Spinal cord (tissue), 9 donors: ENCODE measurements at regions not wholly inside any gene's neighbourhood (a gene's known extent, or its start where the extent isn't known, plus 50 kb on each side); places are given as distances from the start of the nearest gene placed in this dataset.

Experiments
- DNase-seq, 6 donors: peaks; one replicate each; pipeline versions ENCODE4 v3.0.0 to v3.0.0-alpha.2; 2013 to 2015; ENCODE audit warnings: low spot score in 6 of 6, low read depth in 4 of 6
- H3K27ac ChIP-seq: one replicate; pipeline ENCODE4 v1.5.1; 2013; ENCODE audit warnings: low read depth, low read length, control low read depth
- H3K27me3 ChIP-seq: one replicate; pipeline ENCODE4 v1.6.1; 2013; ENCODE audit warnings: low read length; ENCODE audit not compliant: control insufficient read depth, insufficient read depth
- H3K36me3 ChIP-seq: one replicate; pipeline ENCODE4 v1.6.1; 2013; ENCODE audit warnings: low read length; ENCODE audit not compliant: control insufficient read depth, insufficient read depth
- H3K4me1 ChIP-seq: one replicate; pipeline ENCODE4 v1.6.1; 2013; ENCODE audit warnings: low read length; ENCODE audit not compliant: control insufficient read depth, insufficient read depth
- H3K4me3 ChIP-seq: one replicate; pipeline ENCODE4 v1.5.1; 2013; ENCODE audit warnings: low read depth, low read length, control low read depth
- H3K9me3 ChIP-seq: one replicate; pipeline ENCODE4 v1.6.1; 2013; ENCODE audit warnings: low read length; ENCODE audit not compliant: control insufficient read depth, insufficient read depth
- WGBS: methylation state at CpG from one replicate; pipeline ENCODE4 v1.1.5; 2013; ENCODE audit warnings: missing lambda C conversion rate; ENCODE audit not compliant: insufficient coverage; 5-methylcytosine and 5-hydroxymethylcytosine counted together
- donor health status: healthy.

- WGBS = 92% methylated on average over 11 of the region's 11 CpGs
- no peak for DNase-seq
- Histone ChIP-seq H3K4me1 (peaks cover 23% of the 10 kb centered on the region), H3K9me3 (peaks cover 2% of the 10 kb centered on the region), H3K27me3 (no peaks in the 10 kb centered on the region), H3K4me3 (no peak overlapping the region), H3K36me3 (no peaks in the 10 kb centered on the region), H3K27ac (no peak overlapping the region)
Measured at GRCh38 chr1:5651473-5651872, 340.8 kb downstream of the NPHP4 start.

- DNase-seq = no peak
- H3K27me3 ChIP-seq = no peaks in the 10 kb centered on the region
- H3K27ac ChIP-seq = no peak overlapping the region
- H3K9me3 ChIP-seq = peaks cover 2% of the 10 kb centered on the region
- H3K4me1 ChIP-seq = peaks cover 23% of the 10 kb centered on the region
- 92% methylated on average over 13 of the region's 13 CpGs for WGBS
- no peak overlapping the region for H3K4me3 ChIP-seq
- no peaks in the 10 kb centered on the region for H3K36me3 ChIP-seq
Measured at GRCh38 chr1:5651027-5651410, 341.2 kb downstream of the NPHP4 start.

GRCh38 chr1:5650283-5651026 lies 341.8 kb downstream of the NPHP4 start:
- Histone ChIP-seq H3K27ac (no peak overlapping the region), H3K4me1 (peaks cover 23% of the 10 kb centered on the region), H3K4me3 (no peak overlapping the region), H3K9me3 (peaks cover 2% of the 10 kb centered on the region), H3K36me3 (no peaks in the 10 kb centered on the region), H3K27me3 (no peaks in the 10 kb centered on the region)
- DNase-seq = peak in 1 of 6 donors; percentile 76
- 88% methylated on average over 15 of the region's 22 CpGs for WGBS

GRCh38 chr1:5649795-5650194 lies 342.4 kb downstream of the NPHP4 start:
- 82% methylated on average over 5 of the region's 5 CpGs for WGBS
- Histone ChIP-seq H3K9me3 (no peaks in the 10 kb centered on the region), H3K4me3 (no peak overlapping the region), H3K4me1 (peaks cover 23% of the 10 kb centered on the region), H3K27ac (no peak overlapping the region), H3K36me3 (no peaks in the 10 kb centered on the region), H3K27me3 (no peaks in the 10 kb centered on the region)
- DNase-seq = no peak

- no peaks in the 10 kb centered on the region for H3K9me3 ChIP-seq
- H3K4me3 ChIP-seq = no peak overlapping the region
- 97% methylated on average over 3 of the region's 4 CpGs for WGBS
- H3K27ac ChIP-seq = no peak overlapping the region
- H3K4me1 ChIP-seq = peaks cover 23% of the 10 kb centered on the region
- no peak for DNase-seq
- H3K36me3 ChIP-seq = no peaks in the 10 kb centered on the region
- no peaks in the 10 kb centered on the region for H3K27me3 ChIP-seq
Measured at GRCh38 chr1:5649166-5649551, 343.1 kb downstream of the NPHP4 start.

- Histone ChIP-seq H3K4me3 (no peak overlapping the region), H3K9me3 (no peaks in the 10 kb centered on the region), H3K27ac (no peak overlapping the region), H3K4me1 (peaks cover 23% of the 10 kb centered on the region), H3K36me3 (no peaks in the 10 kb centered on the region), H3K27me3 (no peaks in the 10 kb centered on the region)
- no peak for DNase-seq
- WGBS = 80% methylated on average over 5 of the region's 10 CpGs
Measured at GRCh38 chr1:5648410-5649165, 343.6 kb downstream of the NPHP4 start.

- no peaks in the 10 kb centered on the region for H3K27me3 ChIP-seq
- WGBS = 77% methylated on average over 7 of the region's 7 CpGs
- H3K36me3 ChIP-seq = no peaks in the 10 kb centered on the region
- DNase-seq = no peak
- no peaks in the 10 kb centered on the region for H3K9me3 ChIP-seq
- peaks cover 13% of the 10 kb centered on the region for H3K4me1 ChIP-seq
- H3K27ac ChIP-seq = no peak overlapping the region
- no peak overlapping the region for H3K4me3 ChIP-seq
Measured at GRCh38 chr1:5647234-5647633, 345.0 kb downstream of the NPHP4 start.

- no peak overlapping the region for H3K4me3 ChIP-seq
- H3K36me3 ChIP-seq = no peaks in the 10 kb centered on the region
- H3K27ac ChIP-seq = no peak overlapping the region
- DNase-seq = no peak
- H3K9me3 ChIP-seq = no peaks in the 10 kb centered on the region
- H3K27me3 ChIP-seq = no peaks in the 10 kb centered on the region
- H3K4me1 ChIP-seq = peaks cover 8% of the 10 kb centered on the region
- 71% methylated on average over 7 of the region's 7 CpGs for WGBS
Measured at GRCh38 chr1:5646486-5647149, 345.6 kb downstream of the NPHP4 start.

- H3K27me3 ChIP-seq = no peaks in the 10 kb centered on the region
Measured at GRCh38 chr1:5645929-5646328, 346.3 kb downstream of the NPHP4 start.

GRCh38 chr1:5645135-5645399 lies 347.2 kb downstream of the NPHP4 start:
- no peak for DNase-seq
- no peaks in the 10 kb centered on the region for H3K9me3 ChIP-seq
- H3K27me3 ChIP-seq = no peaks in the 10 kb centered on the region
- H3K27ac ChIP-seq = no peak overlapping the region
- H3K4me3 ChIP-seq = no peak overlapping the region
- peaks cover 4% of the 10 kb centered on the region for H3K4me1 ChIP-seq
- 76% methylated on average over 5 of the region's 5 CpGs for WGBS
- H3K36me3 ChIP-seq = no peaks in the 10 kb centered on the region

More at GRCh38 chr1:5645929-5646328, 346.3 kb downstream of the NPHP4 start:
- Histone ChIP-seq H3K27ac (no peak overlapping the region), H3K36me3 (no peaks in the 10 kb centered on the region), H3K4me1 (peaks cover 8% of the 10 kb centered on the region), H3K4me3 (no peak overlapping the region), H3K9me3 (no peaks in the 10 kb centered on the region)
- DNase-seq = no peak
- WGBS = 91% methylated on average over 6 of the region's 6 CpGs
